HepG2 (cell line): ENCODE measurements at regions not wholly inside any gene's neighbourhood (a gene's known extent, or its start where the extent isn't known, plus 50 kb on each side); places are given as distances from the start of the nearest gene placed in this dataset.

Experiments
- ATAC-seq: fragments of 200-7000 bp; cut with Tn5 transposase; 3 replicates; pipeline ENCODE4 v1.9.1; 2020; ENCODE audit warnings: mild to moderate bottlenecking, moderate library complexity
- BruUV-seq: library from RNA; stranded (reverse); fragments of 400-500 nt; replicated peaks from 2 replicates; lab custom pipeline; 2021; lab: Mats Ljungman, UMichigan
- CTCF ChIA-PET: fragments of 300-600 bp; formaldehyde crosslinking; extraction: SDS; loops from one replicate; lab custom pipeline; 2021; ENCODE audit warnings: low total read pairs, inconsistent platforms, low intra/inter-chr PET ratio; lab: Yijun Ruan, JAX
- POLR2A ChIA-PET: fragments of 350-600 bp; sonication (Branson Sonifier 250); formaldehyde crosslinking; loops from one replicate; lab custom pipeline; 2020; ENCODE audit warnings: antibody characterized with exemption, inconsistent platforms; lab: Yijun Ruan, JAX
- DNase-seq: peaks from one replicate; pipeline ENCODE4 v3.0.0-alpha.2; 2015; ENCODE audit warnings: low spot score
- FAIRE-seq: peaks from 3 replicates; lab custom pipeline; 2011; peaks lifted over from hg19 to GRCh38; lab: Jason Lieb, UNC
- H2AFZ ChIP-seq: one replicate; pipeline ENCODE4 v1.6.1; 2011; ENCODE audit warnings: low read length, inconsistent platforms
- H3K27ac ChIP-seq: fragments of 300-600 bp; 3 replicates; pipeline ENCODE4 v1.8.0; 2011; ENCODE audit warnings: mixed run types, mild to moderate bottlenecking, mixed read lengths, low read length, inconsistent platforms; ENCODE audit not compliant: insufficient read depth; ENCODE audit errors: extremely low read length
- H3K27me3 ChIP-seq, 2 experiments: fragments of 200-600 bp in 1 of 2; 2 replicates in 1 of 2; 3 replicates in 1 of 2; pipeline versions ENCODE4 v1.6.0 to v1.8.0; 2011; ENCODE audit warnings: low read length in 2 of 2, mild to moderate bottlenecking in 2 of 2, moderate library complexity in 2 of 2, inconsistent platforms in 1 of 2; ENCODE audit not compliant: insufficient read depth in 2 of 2, control insufficient read depth in 1 of 2
- H3K36me3 ChIP-seq, 2 experiments: fragments of 200-600 bp in 1 of 2; replicated peaks in 1 of 2; 2 replicates in 1 of 2; 3 replicates in 1 of 2; pipeline versions ENCODE4 v1.5.1 to v1.8.0; 2011; ENCODE audit warnings: low read length in 2 of 2, inconsistent platforms in 1 of 2; ENCODE audit not compliant: insufficient read depth in 2 of 2, control insufficient read depth in 1 of 2
- H3K4me1 ChIP-seq: 2 replicates; pipeline ENCODE4 v1.5.1; 2012; ENCODE audit warnings: low read length, inconsistent platforms; ENCODE audit not compliant: insufficient read depth
- H3K4me2 ChIP-seq: 2 replicates; pipeline ENCODE4 v1.6.0; 2011; ENCODE audit warnings: low read depth, low read length, inconsistent platforms
- H3K4me3 ChIP-seq, 3 experiments: fragments of 200-600 bp in 1 of 3; sonication (generic), shearing (Covaris generic) in 1 of 3; replicated peaks in 1 of 3; 2 replicates each; pipeline ENCODE4 v1.5.1; 2011 to 2016; ENCODE audit warnings: low read length in 3 of 3, inconsistent platforms in 2 of 3, low read depth in 2 of 3, mild to moderate bottlenecking in 2 of 3, control low read depth in 1 of 3, mixed read lengths in 1 of 3; ENCODE audit not compliant: insufficient read depth in 1 of 3
- H3K79me2 ChIP-seq: one replicate; pipeline ENCODE4 v1.6.1; 2011; ENCODE audit warnings: low read length, inconsistent platforms; ENCODE audit not compliant: insufficient read depth
- H3K9ac ChIP-seq: 2 replicates; pipeline ENCODE4 v1.6.0; 2011; ENCODE audit warnings: mild to moderate bottlenecking, low read depth, low read length, inconsistent platforms; ENCODE audit not compliant: insufficient read depth
- H3K9me3 ChIP-seq: 2 replicates; pipeline ENCODE4 v1.5.1; 2012; ENCODE audit warnings: mild to moderate bottlenecking, low read length
- H4K20me1 ChIP-seq: 2 replicates; pipeline ENCODE4 v1.6.0; 2011; ENCODE audit warnings: inconsistent platforms, mild to moderate bottlenecking, low read length, moderate library complexity; ENCODE audit not compliant: insufficient read depth
- BCL6 ChIP-seq: IDR thresholded peaks from 2 replicates; pipeline ENCODE4 v1.6.1; 2016; ENCODE audit warnings: missing genetic modification reagents, missing compliant biosample characterization
- ETV6 ChIP-seq: sonication (generic); formaldehyde crosslinking; conservative IDR thresholded peaks from 2 replicates; pipeline ENCODE4 v1.4.0; 2020; ENCODE audit warnings: missing genetic modification reagents
- KAT8 ChIP-seq: IDR thresholded peaks from 2 replicates; pipeline ENCODE4 v1.6.1; 2016; ENCODE audit warnings: missing genetic modification reagents, missing compliant biosample characterization
- PATZ1 ChIP-seq: sonication (generic); formaldehyde crosslinking; IDR thresholded peaks from 2 replicates; pipeline ENCODE4 v1.4.0; 2020; ENCODE audit warnings: missing genetic modification reagents
- RAD51 ChIP-seq: fragments of 450-650 bp; IDR thresholded peaks from 2 replicates; pipeline ENCODE4 v1.6.1; 2016; ENCODE audit warnings: borderline replicate concordance
- REL ChIP-seq: sonication (generic); formaldehyde crosslinking; conservative IDR thresholded peaks from 2 replicates; pipeline ENCODE4 v1.8.0; 2022; ENCODE audit warnings: mild to moderate bottlenecking, missing genetic modification reagents, moderate library complexity
- ZBTB2 ChIP-seq: sonication (generic); formaldehyde crosslinking; IDR thresholded peaks from 2 replicates; pipeline ENCODE4 v1.8.0; 2022; ENCODE audit warnings: low read depth, missing genetic modification reagents
- WGBS: methylation state at CpG from one replicate; pipeline ENCODE4 v1.1.6; 2017; ENCODE audit warnings: low lambda C conversion rate; 5-methylcytosine and 5-hydroxymethylcytosine counted together
- in situ Hi-C: cut with HindIII; loops from 2 replicates; pipeline ENCODE4 v1.10.0; 2017; ENCODE audit warnings: low pct_unique_long_range_greater_than_20kb; ENCODE audit not compliant: extremely low pct_ligation_motif_present
- intact Hi-C: fragments of 100-400 bp; cut with micrococcal nuclease; formaldehyde crosslinking; loops from one replicate; pipeline ENCODE4 v1.10.0; 2022; ENCODE audit not compliant: unreplicated experiment
- TF ChIP-seq, protein P1 (sequence below): IDR thresholded peaks from 2 replicates; pipeline ENCODE4 v1.6.1; 2012; ENCODE audit warnings: low read depth, low read length, improper control_type of control experiment

- TF ChIP-seq RAD51 = no peak
These were observed 979.1 kb upstream of the CITED2 start (continued) for GRCh38 chr6:140353536-140353935.

GRCh38 chr6:140346428-140346827, 972.0 kb upstream of the CITED2 start:
- no peak for ATAC-seq
- no peak overlapping the region for H2AFZ ChIP-seq
- TF ChIP-seq, protein P1, sequence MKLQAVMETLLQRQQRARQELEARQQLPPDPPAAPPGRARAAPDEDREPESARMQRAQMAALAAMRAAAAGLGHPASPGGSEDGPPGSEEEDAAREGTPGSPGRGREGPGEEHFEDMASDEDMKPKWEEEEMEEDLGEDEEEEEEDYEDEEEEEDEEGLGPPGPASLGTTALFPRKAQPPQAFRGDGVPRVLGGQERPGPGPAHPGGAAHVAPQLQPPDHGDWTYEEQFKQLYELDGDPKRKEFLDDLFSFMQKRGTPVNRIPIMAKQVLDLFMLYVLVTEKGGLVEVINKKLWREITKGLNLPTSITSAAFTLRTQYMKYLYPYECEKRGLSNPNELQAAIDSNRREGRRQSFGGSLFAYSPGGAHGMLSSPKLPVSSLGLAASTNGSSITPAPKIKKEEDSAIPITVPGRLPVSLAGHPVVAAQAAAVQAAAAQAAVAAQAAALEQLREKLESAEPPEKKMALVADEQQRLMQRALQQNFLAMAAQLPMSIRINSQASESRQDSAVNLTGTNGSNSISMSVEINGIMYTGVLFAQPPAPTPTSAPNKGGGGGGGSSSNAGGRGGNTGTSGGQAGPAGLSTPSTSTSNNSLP = no peak
- TF ChIP-seq ZBTB2 (CRISPR knock-in tag) (no peak), PATZ1 (CRISPR knock-in tag) (no peak), ETV6 (CRISPR knock-in tag) (no peak), REL (CRISPR knock-in tag) (no peak), KAT8 (CRISPR knock-in tag) (no peak), BCL6 (CRISPR knock-in tag) (no peak)
- TF ChIP-seq, all 625 proteins: peak for 0
- Histone ChIP-seq H4K20me1 (no peaks in the 10 kb centered on the region), H3K9me3 (no peaks in the 10 kb centered on the region), H3K36me3 (no peaks in the 10 kb centered on the region), H3K4me2 (no peak overlapping the region), H3K79me2 (no peaks in the 10 kb centered on the region), H3K27me3 (no peaks in the 10 kb centered on the region), H3K4me1 (no peaks in the 10 kb centered on the region), H3K9ac (no peak overlapping the region), H3K27ac (no peak overlapping the region), H3K4me3 (no peak overlapping the region)
- ChIA-PET CTCF (no interaction called here), POLR2A (no interaction called here)
- WGBS = 10% methylated on average over 5 of the region's 5 CpGs
- intact Hi-C loops = no loop called here
- in situ Hi-C loops = no loop called here
- BruUV-seq = no TSS peak
- FAIRE-seq (no peak), DNase-seq (no peak)
